Endothelial cell of umbilical vein (primary cell): ENCODE measurements at regions not wholly inside any gene's neighbourhood (a gene's known extent, or its start where the extent isn't known, plus 50 kb on each side); places are given as distances from the start of the nearest gene placed in this dataset.

ENCODE experiments used
- BruUV-seq: library from RNA; stranded (reverse); fragments of 400-500 nt; replicated peaks from 2 replicates; lab custom pipeline; 2021; lab: Mats Ljungman, UMichigan
- CTCF ChIA-PET: fragments of 300-600, 350-600 bp; sonication (Branson Sonifier 250); formaldehyde crosslinking; loops from one replicate; lab custom pipeline; 2021; ENCODE audit warnings: antibody characterized with exemption, inconsistent platforms; lab: Charles Lee
- POLR2A ChIA-PET: fragments of 300-600, 350-600 bp; sonication (Branson Sonifier 250); formaldehyde crosslinking; loops from one replicate; lab custom pipeline; 2021; ENCODE audit warnings: antibody characterized with exemption, inconsistent platforms; lab: Charles Lee
- DNase-seq: peaks from one replicate; pipeline ENCODE4 v3.0.0-alpha.2; 2011; ENCODE audit warnings: low read depth, low spot score
- FAIRE-seq: peaks from 2 replicates; lab custom pipeline; 2011; peaks lifted over from hg19 to GRCh38; lab: Jason Lieb, UNC
- H2AFZ ChIP-seq: 2 replicates; pipeline ENCODE4 v1.6.0; 2012; ENCODE audit warnings: low read depth, low read length, control low read depth, inconsistent platforms
- H3K27ac ChIP-seq: 2 replicates; pipeline ENCODE4 v1.5.1; 2011; ENCODE audit warnings: low read depth, mild to moderate bottlenecking, control low read depth, low read length, moderate library complexity; ENCODE audit not compliant: insufficient read depth
- H3K27me3 ChIP-seq, 2 experiments: 2 replicates each; pipeline versions ENCODE4 v1.6.0 to v1.6.1; 2011; ENCODE audit warnings: low read length in 2 of 2, mixed read lengths in 1 of 2; ENCODE audit not compliant: control insufficient read depth in 2 of 2, insufficient read depth in 2 of 2
- H3K36me3 ChIP-seq, 2 experiments: 2 replicates in 1 of 2; 3 replicates in 1 of 2; pipeline ENCODE4 v1.5.1; 2011; ENCODE audit warnings: low read length in 2 of 2, mild to moderate bottlenecking in 1 of 2, moderate library complexity in 1 of 2; ENCODE audit not compliant: control insufficient read depth in 2 of 2, insufficient read depth in 2 of 2; ENCODE audit errors: extremely low read depth in 1 of 2
- H3K4me1 ChIP-seq: 3 replicates; pipeline ENCODE4 v1.5.1; 2011; ENCODE audit warnings: mild to moderate bottlenecking, low read length; ENCODE audit not compliant: control insufficient read depth, insufficient read depth; ENCODE audit errors: extremely low read depth
- H3K4me2 ChIP-seq: 2 replicates; pipeline ENCODE4 v1.6.1; 2011; ENCODE audit warnings: low read length, control low read depth, mixed read lengths; ENCODE audit not compliant: insufficient read depth
- H3K4me3 ChIP-seq, 3 experiments: fragments of 200-600 bp in 1 of 3; sonication (generic), shearing (Covaris generic) in 1 of 3; replicated peaks in 1 of 3; 2 replicates each; pipeline ENCODE4 v1.5.1; 2011 to 2016; ENCODE audit warnings: control low read depth in 3 of 3, low read length in 3 of 3, mild to moderate bottlenecking in 2 of 3, inconsistent platforms in 1 of 3, low read depth in 1 of 3, moderate library complexity in 1 of 3; ENCODE audit not compliant: insufficient read depth in 1 of 3
- H3K79me2 ChIP-seq: 2 replicates; pipeline ENCODE4 v1.6.0; 2012; ENCODE audit warnings: low read length, inconsistent platforms; ENCODE audit not compliant: control insufficient read depth, insufficient read depth
- H3K9ac ChIP-seq: replicated peaks from 2 replicates; pipeline ENCODE3; 2011; ENCODE audit warnings: low read length, control low read depth; ENCODE audit not compliant: insufficient read depth; ENCODE audit errors: extremely low read depth
- H3K9me1 ChIP-seq: replicated peaks from 3 replicates; pipeline ENCODE4 v1.6.0; 2011; ENCODE audit warnings: mild to moderate bottlenecking, low read length; ENCODE audit not compliant: control insufficient read depth, insufficient read depth; ENCODE audit errors: extremely low read depth
- H3K9me3 ChIP-seq: replicated peaks from 2 replicates; pipeline ENCODE4 v1.5.1; 2012; ENCODE audit warnings: low read length, inconsistent platforms; ENCODE audit not compliant: control insufficient read depth, insufficient read depth
- H4K20me1 ChIP-seq: replicated peaks from 2 replicates; pipeline ENCODE3; 2011; ENCODE audit warnings: mild to moderate bottlenecking, low read length; ENCODE audit not compliant: control insufficient read depth, insufficient read depth; ENCODE audit errors: extremely low read depth
- EZH2 ChIP-seq: IDR thresholded peaks from 2 replicates; pipeline ENCODE4 v1.6.1; 2012; ENCODE audit warnings: borderline replicate concordance, low read depth, mild to moderate bottlenecking, moderate library complexity, low read length, inconsistent platforms; ENCODE audit not compliant: severe bottlenecking
- FOS ChIP-seq: IDR thresholded peaks from 2 replicates; pipeline ENCODE4 v1.6.1; 2011; ENCODE audit warnings: mild to moderate bottlenecking, low read length, moderate library complexity, borderline replicate concordance; ENCODE audit not compliant: insufficient read depth
- GATA2 ChIP-seq: IDR thresholded peaks from 2 replicates; pipeline ENCODE4 v1.7.0; 2011; ENCODE audit warnings: low read depth, mild to moderate bottlenecking, moderate library complexity, mixed read lengths, low read length; ENCODE audit not compliant: insufficient read length, insufficient read depth
- JUN ChIP-seq: IDR thresholded peaks from 2 replicates; pipeline ENCODE4 v1.6.1; 2011; ENCODE audit warnings: borderline replicate concordance, low read depth; ENCODE audit not compliant: insufficient read length, insufficient read depth
- MYC ChIP-seq: IDR thresholded peaks from one replicate; pipeline ENCODE4 v1.6.1; 2011; ENCODE audit warnings: mild to moderate bottlenecking, low read depth, low read length
- POLR2A ChIP-seq: IDR thresholded peaks from 2 replicates; pipeline ENCODE4 v1.6.1; 2012; ENCODE audit warnings: low read depth, mild to moderate bottlenecking, control low read depth, low read length
- POLR2AphosphoS5 ChIP-seq: IDR thresholded peaks from 2 replicates; pipeline ENCODE4 v1.6.1; 2012; ENCODE audit warnings: low read depth, mild to moderate bottlenecking, control low read depth, low read length, moderate library complexity; ENCODE audit not compliant: insufficient read depth
- dilution Hi-C: fragments of 300-500 bp; cut with MboI; formaldehyde crosslinking; loops from one replicate; pipeline ENCODE4 v1.15.0; 2019; ENCODE audit warnings: low sequenced_read_pairs; ENCODE audit not compliant: extremely low pct_ligation_motif_present
- intact Hi-C: fragments of 100-400 bp; cut with micrococcal nuclease; formaldehyde crosslinking; loops from one replicate; pipeline ENCODE4 v1.10.0; 2022
- TF ChIP-seq, protein P1 (sequence below): IDR thresholded peaks from 2 replicates; pipeline ENCODE4 v1.6.1; 2011; ENCODE audit not compliant: insufficient read depth, insufficient read length
- TF ChIP-seq, protein P2 (sequence below), 2 donors: IDR thresholded peaks; 1 replicate in 1 of 2; 2 replicates in 1 of 2; pipeline ENCODE4 v1.5.1; 2011; ENCODE audit warnings: low read length in 2 of 2, mild to moderate bottlenecking in 2 of 2, moderate library complexity in 2 of 2, control low read depth in 1 of 2, inconsistent platforms in 1 of 2, low read depth in 1 of 2; ENCODE audit not compliant: insufficient read depth in 1 of 2; ENCODE audit errors: extremely low read depth in 1 of 2

DNA sequence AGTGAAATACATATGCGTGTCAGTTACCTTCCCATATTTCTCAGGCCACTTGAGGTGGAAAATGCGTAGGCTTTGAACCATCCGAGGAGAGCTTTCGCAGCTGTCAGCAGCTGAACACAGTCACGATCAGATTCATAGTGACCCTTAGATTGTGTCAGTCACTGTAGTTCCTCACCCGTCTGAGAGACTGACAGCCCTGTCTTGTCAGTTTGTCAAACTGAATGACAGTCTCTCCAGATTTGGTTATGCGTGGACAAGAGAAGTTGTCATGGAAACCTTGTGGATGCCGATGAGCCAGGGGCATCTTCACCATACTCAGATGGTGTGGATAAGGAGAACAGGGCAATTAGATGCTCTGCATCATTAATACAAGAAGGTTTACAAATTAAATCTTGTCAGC, 546.3 kb downstream of the TYW1 start:
- peaks cover 3% of the 10 kb centered on the region for H3K9me3 ChIP-seq
- no peak overlapping the region for H2AFZ ChIP-seq
- POLR2A ChIA-PET, result no interaction called here
- no peaks in the 10 kb centered on the region for H3K79me2 ChIP-seq
- H3K9ac ChIP-seq, result no peak overlapping the region
- no peaks in the 10 kb centered on the region for H3K9me1 ChIP-seq
- DNase-seq (no peak), FAIRE-seq (no peak)
- H3K4me2 ChIP-seq, result no peak overlapping the region
- no peaks in the 10 kb centered on the region for H3K4me1 ChIP-seq
- TF ChIP-seq POLR2AphosphoS5 (no peak), EZH2 (no peak), POLR2A (no peak), GATA2 (no peak), FOS (no peak), JUN (no peak), MYC (no peak)
- TF ChIP-seq, protein P1, sequence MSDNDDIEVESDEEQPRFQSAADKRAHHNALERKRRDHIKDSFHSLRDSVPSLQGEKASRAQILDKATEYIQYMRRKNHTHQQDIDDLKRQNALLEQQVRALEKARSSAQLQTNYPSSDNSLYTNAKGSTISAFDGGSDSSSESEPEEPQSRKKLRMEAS, result no peak
- TF ChIP-seq, protein P2, sequence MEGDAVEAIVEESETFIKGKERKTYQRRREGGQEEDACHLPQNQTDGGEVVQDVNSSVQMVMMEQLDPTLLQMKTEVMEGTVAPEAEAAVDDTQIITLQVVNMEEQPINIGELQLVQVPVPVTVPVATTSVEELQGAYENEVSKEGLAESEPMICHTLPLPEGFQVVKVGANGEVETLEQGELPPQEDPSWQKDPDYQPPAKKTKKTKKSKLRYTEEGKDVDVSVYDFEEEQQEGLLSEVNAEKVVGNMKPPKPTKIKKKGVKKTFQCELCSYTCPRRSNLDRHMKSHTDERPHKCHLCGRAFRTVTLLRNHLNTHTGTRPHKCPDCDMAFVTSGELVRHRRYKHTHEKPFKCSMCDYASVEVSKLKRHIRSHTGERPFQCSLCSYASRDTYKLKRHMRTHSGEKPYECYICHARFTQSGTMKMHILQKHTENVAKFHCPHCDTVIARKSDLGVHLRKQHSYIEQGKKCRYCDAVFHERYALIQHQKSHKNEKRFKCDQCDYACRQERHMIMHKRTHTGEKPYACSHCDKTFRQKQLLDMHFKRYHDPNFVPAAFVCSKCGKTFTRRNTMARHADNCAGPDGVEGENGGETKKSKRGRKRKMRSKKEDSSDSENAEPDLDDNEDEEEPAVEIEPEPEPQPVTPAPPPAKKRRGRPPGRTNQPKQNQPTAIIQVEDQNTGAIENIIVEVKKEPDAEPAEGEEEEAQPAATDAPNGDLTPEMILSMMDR (IDR thresholded peaks at IDR 0.05; ENCODE audit: extremely low read depth in 1 of 2, insufficient read depth in 1 of 2, low read depth in 1 of 2, low read length in 2 of 2), result no peak
- H3K27ac ChIP-seq, result no peak overlapping the region
- H4K20me1 ChIP-seq, result no peaks in the 10 kb centered on the region
- no peak overlapping the region for H3K4me3 ChIP-seq
- no peaks in the 10 kb centered on the region for H3K36me3 ChIP-seq
- no TSS peak for BruUV-seq
- intact Hi-C loops (no loop called here), dilution Hi-C loops (no loop called here)
- no peaks in the 10 kb centered on the region for H3K27me3 ChIP-seq
- CTCF ChIA-PET, result no interaction called here
